GM23248 (cell line): ENCODE measurements at regions not wholly inside any gene's neighbourhood (a gene's known extent, or its start where the extent isn't known, plus 50 kb on each side); places are given as distances from the start of the nearest gene placed in this dataset.

Source experiments
- DNase-seq: peaks from one replicate; pipeline ENCODE4 v3.0.0-alpha.2; 2015
- H2AFZ ChIP-seq: fragments of 200-600 bp; sonication (generic); 2 replicates; pipeline ENCODE4 v1.6.1; 2016; ENCODE audit warnings: antibody characterized with exemption
- H3F3A ChIP-seq: fragments of 200-600 bp; sonication (generic); 2 replicates; pipeline ENCODE4 v1.6.1; 2016; ENCODE audit warnings: mild to moderate bottlenecking, antibody characterized with exemption, mixed run types; ENCODE audit not compliant: insufficient read depth
- H3K27ac ChIP-seq: fragments of 200-600 bp; sonication (generic); 2 replicates; pipeline ENCODE4 v1.5.1; 2016; ENCODE audit warnings: mild to moderate bottlenecking
- H3K27me3 ChIP-seq: fragments of 200-600 bp; sonication (generic); replicated peaks from 2 replicates; pipeline ENCODE4 v1.6.1; 2016; ENCODE audit warnings: mild to moderate bottlenecking; ENCODE audit not compliant: insufficient read depth
- H3K36me3 ChIP-seq: fragments of 200-600 bp; sonication (generic); 2 replicates; pipeline ENCODE4 v1.6.1; 2016; ENCODE audit warnings: low read depth, mild to moderate bottlenecking
- H3K4me1 ChIP-seq: fragments of 200-600 bp; sonication (generic); 2 replicates; pipeline ENCODE4 v1.6.1; 2016; ENCODE audit warnings: mild to moderate bottlenecking; ENCODE audit not compliant: insufficient read depth
- H3K4me2 ChIP-seq: fragments of 200-600 bp; sonication (generic); one replicate; pipeline ENCODE4 v1.6.1; 2016; ENCODE audit warnings: mild to moderate bottlenecking; ENCODE audit not compliant: unreplicated experiment
- H3K4me3 ChIP-seq: fragments of 200-600 bp; sonication (generic); 2 replicates; pipeline ENCODE4 v1.5.1; 2016; ENCODE audit warnings: mild to moderate bottlenecking
- H3K79me2 ChIP-seq: fragments of 200-600 bp; sonication (generic); 2 replicates; pipeline ENCODE4 v1.6.1; 2016; ENCODE audit warnings: mild to moderate bottlenecking; ENCODE audit not compliant: insufficient read depth
- H3K9ac ChIP-seq: fragments of 200-600 bp; sonication (generic); 2 replicates; pipeline ENCODE4 v1.6.1; 2016; ENCODE audit warnings: mild to moderate bottlenecking
- H3K9me2 ChIP-seq: fragments of 200-600 bp; sonication (generic); 2 replicates; pipeline ENCODE4 v1.6.1; 2016; ENCODE audit warnings: mixed run types, mild to moderate bottlenecking, moderate library complexity; ENCODE audit not compliant: insufficient read depth
- H3K9me3 ChIP-seq: fragments of 200-600 bp; sonication (generic); one replicate; pipeline ENCODE4 v1.6.1; 2017; ENCODE audit warnings: low read depth
- H4K20me1 ChIP-seq: fragments of 200-600 bp; sonication (generic); 2 replicates; pipeline ENCODE4 v1.6.0; 2016; ENCODE audit not compliant: insufficient read depth
- EZH2 ChIP-seq: fragments of 200-600 bp; sonication (generic); IDR thresholded peaks from 2 replicates; pipeline ENCODE4 v1.6.1; 2018; ENCODE audit warnings: antibody characterized with exemption, mild to moderate bottlenecking; ENCODE audit not compliant: insufficient read depth, poor library complexity, severe bottlenecking
- EZH2phosphoT487 ChIP-seq: fragments of 200-600 bp; sonication (generic); IDR thresholded peaks from 2 replicates; pipeline ENCODE4 v1.6.1; 2018; ENCODE audit warnings: antibody characterized with exemption, moderate library complexity, mild to moderate bottlenecking, low read depth; ENCODE audit not compliant: insufficient read depth
- WGBS, 2 experiments: methylation state at CpG; one replicate each; pipeline ENCODE4 v1.1.6; 2015 to 2017; ENCODE audit warnings: low lambda C conversion rate in 2 of 2, low coverage in 1 of 2; ENCODE audit errors: missing lambda C conversion rate in 2 of 2; 5-methylcytosine and 5-hydroxymethylcytosine counted together
- in situ Hi-C: fragments of 300-500 bp; cut with MboI; formaldehyde crosslinking; loops from 2 replicates; pipeline ENCODE4 v1.15.0; 2020

DNA sequence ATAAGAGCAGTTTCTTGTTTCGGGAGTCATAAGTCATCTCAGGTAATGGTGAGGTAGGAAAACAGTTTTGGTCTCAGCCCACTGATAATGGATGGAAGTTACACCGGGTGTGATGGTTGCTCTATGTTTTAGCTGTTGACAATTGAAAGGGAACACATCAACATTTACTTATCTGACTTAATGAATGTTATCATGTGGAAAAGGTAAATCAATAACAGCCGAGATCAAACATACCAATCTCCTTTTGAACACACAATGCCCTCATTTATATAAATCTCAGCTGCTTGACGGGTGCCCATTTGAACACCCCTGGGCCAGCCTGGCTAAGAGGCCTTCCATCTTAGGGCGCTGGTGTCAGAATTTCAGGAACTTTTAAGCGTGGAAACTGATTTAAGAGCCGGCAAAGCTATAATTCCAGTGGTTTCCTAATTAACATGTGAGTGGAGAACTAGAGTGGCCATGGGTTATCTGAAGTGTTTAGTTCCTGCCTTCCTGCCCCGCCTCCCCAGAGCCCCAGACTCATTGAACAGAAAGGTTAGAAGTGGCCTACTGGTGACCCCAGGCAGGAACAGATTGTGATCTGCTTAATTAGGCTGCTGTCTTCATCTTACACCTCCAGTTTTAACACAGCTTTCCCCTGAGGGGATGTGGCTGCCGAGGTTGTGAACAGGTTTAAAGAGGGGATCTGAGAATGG is 572.7 kb downstream of the FGF9 start:
- no peaks in the 10 kb centered on the region for H3F3A ChIP-seq
- no peak overlapping the region for H3K4me2 ChIP-seq
- WGBS, 2 experiments = 30 to 45% methylated on average over 8 to 9 of the region's 9 CpGs
- no peaks in the 10 kb centered on the region for H3K27me3 ChIP-seq
- no peaks in the 10 kb centered on the region for H4K20me1 ChIP-seq
- no peak overlapping the region for H3K4me3 ChIP-seq
- no peak overlapping the region for H3K27ac ChIP-seq
- H3K9me2 ChIP-seq = no peaks in the 10 kb centered on the region
- DNase-seq = no peak
- in situ Hi-C loops = no loop called here
- H3K79me2 ChIP-seq = no peaks in the 10 kb centered on the region
- H3K9me3 ChIP-seq = no peaks in the 10 kb centered on the region
- H3K9ac ChIP-seq = no peak overlapping the region
- H2AFZ ChIP-seq = no peak overlapping the region
- H3K36me3 ChIP-seq = no peaks in the 10 kb centered on the region
- no peak for TF ChIP-seq EZH2
- no peak for TF ChIP-seq EZH2phosphoT487
- H3K4me1 ChIP-seq = no peaks in the 10 kb centered on the region

DNA sequence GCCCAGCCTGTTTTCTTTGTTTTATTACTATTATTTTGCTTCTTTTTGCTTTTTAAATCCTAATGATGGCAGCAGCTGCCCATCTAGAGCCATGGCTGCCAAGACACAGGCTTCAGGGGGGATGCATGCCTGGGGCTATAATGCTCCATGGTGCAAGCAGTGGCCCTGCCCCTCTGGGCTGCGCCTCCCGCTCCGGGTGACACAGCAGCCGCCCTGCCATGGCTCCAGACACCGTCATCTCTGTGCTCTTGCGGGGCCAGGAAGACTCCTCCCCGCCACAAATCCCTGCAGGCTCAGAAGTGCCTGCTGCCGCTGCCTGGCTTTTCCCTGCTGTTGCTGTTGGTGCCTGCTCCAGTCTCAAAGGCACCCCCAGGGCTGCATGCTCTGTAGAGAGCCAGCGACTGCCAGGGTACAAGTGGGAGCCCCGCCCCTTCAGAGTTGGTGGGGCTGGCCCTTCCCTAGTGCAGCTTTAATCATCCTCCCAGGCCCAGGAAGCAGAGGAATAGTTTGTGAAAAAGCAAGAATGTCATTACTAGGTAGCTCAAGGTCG is 581.5 kb downstream of the FGF9 start:
- no peaks in the 10 kb centered on the region for H3K9me2 ChIP-seq
- H3K9ac ChIP-seq = no peak overlapping the region
- H3K36me3 ChIP-seq = no peaks in the 10 kb centered on the region
- DNase-seq = no peak
- no peaks in the 10 kb centered on the region for H3F3A ChIP-seq
- H2AFZ ChIP-seq = no peak overlapping the region
- no peaks in the 10 kb centered on the region for H4K20me1 ChIP-seq
- H3K27me3 ChIP-seq = no peaks in the 10 kb centered on the region
- no peak for TF ChIP-seq EZH2phosphoT487
- no peak for TF ChIP-seq EZH2
- H3K9me3 ChIP-seq = no peaks in the 10 kb centered on the region
- H3K27ac ChIP-seq = no peak overlapping the region
- H3K79me2 ChIP-seq = no peaks in the 10 kb centered on the region
- no peak overlapping the region for H3K4me2 ChIP-seq
- no peaks in the 10 kb centered on the region for H3K4me1 ChIP-seq
- 48 to 65% methylated on average over 11 of the region's 11 CpGs for WGBS, 2 experiments
- no peak overlapping the region for H3K4me3 ChIP-seq
- in situ Hi-C loops = no loop called here

DNA sequence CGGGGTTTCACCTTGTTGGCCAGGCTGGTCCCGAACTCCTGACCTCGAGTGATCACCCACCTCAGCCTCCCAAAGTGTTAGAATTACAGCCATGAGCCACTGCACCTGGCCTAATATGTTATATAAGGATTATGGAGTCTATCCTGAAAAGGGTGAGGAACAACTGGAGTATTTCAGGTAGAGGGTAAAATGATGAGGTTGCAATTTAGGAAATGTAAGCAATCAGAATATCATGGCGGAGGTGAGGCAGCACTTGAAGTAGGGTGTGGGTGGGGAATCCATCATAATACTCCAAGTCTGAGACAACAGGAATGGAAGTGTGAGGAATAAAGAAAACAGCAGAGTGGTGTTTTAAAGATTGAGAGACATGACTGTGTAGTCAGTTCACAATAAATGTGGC is 582.2 kb downstream of the FGF9 start:
- 49 to 56% methylated on average over 4 of the region's 4 CpGs for WGBS, 2 experiments
- Histone ChIP-seq H3K27ac (no peak overlapping the region), H4K20me1 (no peaks in the 10 kb centered on the region), H3F3A (no peaks in the 10 kb centered on the region), H2AFZ (no peak overlapping the region), H3K4me1 (no peaks in the 10 kb centered on the region), H3K9ac (no peak overlapping the region), H3K9me3 (no peaks in the 10 kb centered on the region), H3K36me3 (no peaks in the 10 kb centered on the region), H3K4me2 (no peak overlapping the region), H3K4me3 (no peak overlapping the region), H3K79me2 (no peaks in the 10 kb centered on the region), H3K27me3 (no peaks in the 10 kb centered on the region), H3K9me2 (no peaks in the 10 kb centered on the region)
- no peak for DNase-seq
- in situ Hi-C loops = no loop called here
- TF ChIP-seq EZH2phosphoT487 = no peak

DNA sequence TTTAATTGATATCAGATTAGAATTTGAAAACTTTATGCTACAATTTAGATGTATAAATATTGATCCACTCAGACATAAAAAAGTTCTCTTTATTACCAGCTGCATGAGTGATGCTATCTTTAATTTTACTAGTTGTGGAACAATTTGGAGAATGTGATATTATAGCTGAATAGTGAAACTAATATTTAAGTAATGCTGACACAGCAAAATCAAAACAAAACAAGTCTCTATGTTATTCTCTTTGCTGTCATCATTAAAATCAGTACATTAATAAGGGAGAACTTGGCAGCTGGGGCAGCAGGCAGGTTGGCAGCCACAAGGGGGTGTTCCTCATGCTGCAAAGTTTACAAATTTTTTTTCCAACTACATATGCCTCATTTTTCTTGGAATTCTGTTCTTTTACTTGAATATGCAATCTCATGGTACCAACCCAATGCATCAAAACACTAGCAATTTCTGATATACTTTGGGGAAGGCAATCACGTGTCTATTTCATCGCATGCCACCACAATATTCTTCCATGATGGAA is 585.3 kb downstream of the FGF9 start:
- H3K9me2 ChIP-seq = no peaks in the 10 kb centered on the region
- no peaks in the 10 kb centered on the region for H3K36me3 ChIP-seq
- H4K20me1 ChIP-seq = no peaks in the 10 kb centered on the region
- in situ Hi-C loops = no loop called here
- H3K4me1 ChIP-seq = no peaks in the 10 kb centered on the region
- H2AFZ ChIP-seq = no peak overlapping the region
- H3F3A ChIP-seq = no peaks in the 10 kb centered on the region
- H3K4me2 ChIP-seq = no peak overlapping the region
- no peaks in the 10 kb centered on the region for H3K9me3 ChIP-seq
- H3K27ac ChIP-seq = no peak overlapping the region
- H3K4me3 ChIP-seq = no peak overlapping the region
- WGBS, 2 experiments = 36 to 42% methylated on average over 2 of the region's 2 CpGs
- no peaks in the 10 kb centered on the region for H3K79me2 ChIP-seq
- no peaks in the 10 kb centered on the region for H3K27me3 ChIP-seq
- H3K9ac ChIP-seq = no peak overlapping the region
- TF ChIP-seq EZH2phosphoT487 = no peak
- no peak for DNase-seq
